CD4-positive, alpha-beta T cell treated with Interferon gamma for 1 hour (primary cell): ENCODE measurements at regions not wholly inside any gene's neighbourhood (a gene's known extent, or its start where the extent isn't known, plus 50 kb on each side); places are given as distances from the start of the nearest gene placed in this dataset.
"Not testable (repeated sequence)": the region's sequence is repeated elsewhere in the genome, so short reads cannot be mapped to it uniquely, and the experiment has no call there.

Experiments used
- DNase-seq: peaks from one replicate; pipeline ENCODE4 v3.0.0-alpha.2; 2020

DNA sequence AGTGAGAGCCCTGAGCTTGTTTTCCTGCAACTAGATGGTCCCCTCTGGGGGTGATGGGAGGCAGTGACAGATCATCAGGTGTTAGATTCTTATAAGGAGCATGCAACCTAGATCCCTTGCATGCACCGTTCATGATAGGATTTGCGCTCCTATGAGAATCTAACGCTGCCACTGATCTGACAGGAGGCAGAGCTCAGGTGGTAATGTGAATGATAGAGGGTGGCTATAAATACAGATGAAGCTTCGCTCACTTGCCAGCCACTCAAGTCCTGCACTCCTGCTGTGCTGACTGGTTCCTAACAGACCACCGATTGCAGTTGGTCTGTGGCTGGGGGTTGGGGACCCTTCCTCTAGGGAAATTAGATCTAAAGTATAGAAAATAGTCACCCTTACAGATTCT is 290.6 kb upstream of the ADCY2 start:
- DNase-seq: no peak

DNA sequence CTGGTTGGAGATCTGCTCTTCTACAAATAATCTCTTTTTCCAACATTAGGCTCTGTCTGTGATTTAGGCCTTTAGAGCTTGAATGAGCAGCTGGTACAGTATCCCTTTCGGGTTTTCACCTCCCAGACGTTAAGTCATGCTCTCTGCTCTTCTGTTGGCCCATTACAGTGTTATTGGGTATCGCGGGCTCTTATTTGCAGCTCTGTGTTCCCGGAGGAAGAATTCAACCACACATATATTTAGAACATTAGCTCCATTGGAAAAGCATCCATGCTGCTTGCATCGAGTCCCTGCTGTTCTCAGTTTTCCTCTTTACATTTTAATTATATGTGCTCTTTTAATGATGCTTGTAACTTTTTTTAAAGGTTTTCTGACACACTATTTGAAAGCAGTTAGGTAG is 278.0 kb upstream of the ADCY2 start:
- DNase-seq: no peak

DNA sequence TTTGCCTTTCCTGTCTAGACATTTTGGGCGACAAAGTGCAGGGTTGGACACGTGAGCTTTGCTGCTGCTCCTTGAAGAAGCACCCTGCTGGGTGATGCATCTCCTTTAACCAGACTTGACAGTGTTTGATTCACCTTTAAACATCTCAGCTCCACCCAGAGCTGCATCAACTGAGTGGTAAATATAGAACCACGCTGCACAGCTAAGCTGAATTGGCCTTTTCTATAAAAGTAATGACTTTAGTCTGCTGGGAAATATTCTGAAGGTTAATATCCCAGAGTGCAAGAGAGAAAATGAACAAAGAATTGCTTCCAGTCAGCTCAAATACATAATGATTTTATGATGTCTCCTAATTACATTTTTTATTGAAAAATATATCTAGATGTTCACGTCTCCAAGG is 264.3 kb upstream of the ADCY2 start:
- DNase-seq: no peak

DNA sequence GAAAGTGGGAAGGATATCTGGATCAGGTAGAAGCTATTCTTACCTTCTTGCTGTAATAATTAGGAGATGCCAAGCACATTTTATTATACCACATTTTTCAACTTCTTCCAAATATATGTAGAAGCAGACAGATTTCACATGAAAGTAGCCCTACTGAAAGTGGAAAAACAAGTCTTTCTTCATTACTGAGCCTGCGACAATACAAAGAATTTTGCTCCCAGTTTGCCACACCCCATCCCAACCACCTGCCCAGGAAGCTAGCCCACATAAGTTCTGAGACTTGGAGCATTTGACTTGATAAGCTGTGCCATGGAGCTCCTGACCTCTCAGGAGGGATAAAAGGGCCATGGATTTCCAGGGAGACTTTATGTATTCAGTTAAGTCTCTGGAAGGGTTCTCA is 249.1 kb upstream of the ADCY2 start:
- DNase-seq: no peak

DNA sequence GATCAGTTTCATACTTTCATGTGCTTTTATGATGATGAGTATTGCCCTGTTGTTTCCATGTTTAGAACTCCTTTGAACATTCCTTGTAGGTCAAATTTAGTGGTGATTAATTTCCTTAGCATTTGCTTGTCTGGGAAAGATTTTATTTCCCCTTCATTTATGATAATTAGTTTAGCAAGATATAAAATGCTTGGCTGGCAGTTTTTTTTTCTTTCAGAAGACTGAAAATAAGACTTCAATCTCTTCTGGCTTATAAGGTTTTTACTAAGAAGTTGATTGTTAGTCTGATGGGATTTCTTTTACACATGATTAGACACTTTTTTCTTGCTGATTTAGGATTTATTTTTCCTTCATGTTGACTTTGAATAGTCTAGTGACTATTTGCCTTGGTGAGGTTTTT is 238.9 kb upstream of the ADCY2 start:
- no peak for DNase-seq

DNA sequence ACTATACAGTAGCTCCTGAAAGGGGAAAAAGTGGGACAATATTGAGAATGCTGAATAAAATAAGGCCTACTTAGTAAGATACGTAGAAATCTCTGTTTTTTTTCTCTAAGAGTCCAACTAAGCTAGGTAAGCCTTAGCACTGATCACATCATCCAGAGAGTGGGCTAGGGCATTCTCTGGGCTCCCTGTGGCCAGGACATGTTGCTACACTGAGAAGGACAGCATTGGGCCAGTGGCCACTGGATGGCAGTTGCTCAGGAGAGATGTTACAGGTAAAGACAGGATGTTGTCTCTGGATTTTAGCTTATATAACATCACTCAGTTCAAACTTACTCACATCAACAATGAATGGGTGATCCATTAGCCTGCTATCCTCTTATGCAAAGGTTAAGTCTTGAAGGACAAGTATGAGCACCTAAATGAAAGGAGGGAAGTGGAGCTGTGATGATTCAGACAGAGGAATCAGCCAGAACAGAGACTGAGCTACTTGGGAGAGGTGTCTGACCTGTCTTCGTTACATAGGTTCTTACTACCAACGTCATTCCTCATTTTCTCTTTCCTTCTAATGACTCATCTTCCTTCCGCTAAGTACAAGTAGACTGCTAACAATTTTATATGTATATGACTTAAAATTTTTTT is 226.6 kb upstream of the ADCY2 start:
- no peak for DNase-seq

DNA sequence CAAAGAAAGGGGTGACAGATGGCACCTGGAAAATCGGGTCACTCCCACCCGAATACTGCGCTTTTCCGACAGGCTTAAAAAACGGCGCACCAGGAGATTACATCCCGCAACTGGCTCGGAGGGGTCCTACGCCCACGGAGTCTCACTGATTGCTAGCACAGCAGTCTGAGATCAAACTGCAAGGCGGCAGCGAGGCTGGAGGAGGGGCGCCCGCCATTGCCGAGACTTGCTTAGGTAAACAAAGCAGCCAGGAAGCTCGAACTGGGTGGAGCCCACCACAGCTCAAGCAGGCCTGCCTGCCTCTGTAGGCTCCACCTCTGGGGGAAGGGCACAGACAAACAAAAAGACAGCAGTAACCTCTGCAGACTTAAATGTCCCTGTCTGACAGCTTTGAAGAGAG is 225.2 kb upstream of the ADCY2 start:
- DNase-seq: not testable (repeated sequence)

DNA sequence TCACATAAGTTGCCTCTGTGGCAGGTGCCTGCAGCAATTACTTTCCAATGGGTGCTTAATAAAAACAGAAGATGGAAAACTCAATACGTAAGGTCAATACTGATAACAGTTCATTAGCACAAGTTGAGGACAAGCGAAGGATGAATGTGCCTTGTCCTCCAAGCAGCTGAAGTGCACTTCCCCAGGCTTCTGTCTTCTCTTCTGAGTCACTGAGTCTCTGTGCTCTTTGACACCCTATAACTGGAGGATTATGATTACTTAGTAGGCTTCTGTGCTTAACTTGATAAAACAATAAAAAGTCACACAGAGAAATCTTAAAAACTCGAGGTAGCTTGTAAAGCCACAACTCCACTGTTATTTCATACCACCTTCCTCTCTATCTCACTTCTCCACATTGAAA is 216.6 kb upstream of the ADCY2 start:
- no peak for DNase-seq

DNA sequence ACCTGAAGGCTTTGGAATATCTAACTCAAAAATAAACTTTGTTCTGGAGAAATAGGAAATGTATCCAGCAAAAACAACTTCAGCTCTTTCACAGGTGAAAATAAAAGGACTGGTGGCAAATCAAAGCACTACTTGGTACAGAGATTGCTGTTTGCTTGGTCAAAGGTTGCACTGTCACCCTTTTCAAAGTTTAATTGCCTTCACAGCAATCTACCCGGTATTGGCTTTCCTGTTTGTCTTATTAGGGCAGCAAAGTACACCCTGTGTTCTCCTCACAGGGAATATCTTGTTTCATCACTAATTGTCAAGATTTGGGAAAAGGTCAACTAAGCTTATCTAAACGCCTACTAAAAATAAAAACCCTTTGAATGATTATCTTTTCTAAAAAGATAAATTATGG is 214.1 kb upstream of the ADCY2 start:
- DNase-seq: no peak

DNA sequence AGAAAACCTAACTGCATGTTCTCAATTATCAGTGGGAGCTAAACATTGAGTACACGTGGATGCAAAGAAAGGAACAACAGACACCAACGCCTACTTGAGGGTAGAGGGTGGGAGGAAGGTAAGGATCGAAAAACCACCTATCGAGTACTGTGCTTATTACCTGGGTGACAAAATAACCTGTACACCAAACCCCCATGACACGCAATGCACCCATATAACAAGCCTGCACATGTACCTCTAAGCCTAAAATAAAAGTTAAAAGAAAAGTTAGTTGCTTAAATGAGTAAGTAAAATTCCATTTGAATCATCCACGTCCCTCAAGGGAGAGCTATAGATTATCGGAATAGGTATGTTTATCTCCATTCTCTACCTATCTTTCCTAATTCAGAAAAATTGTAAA is 210.2 kb upstream of the ADCY2 start:
- DNase-seq: no peak

DNA sequence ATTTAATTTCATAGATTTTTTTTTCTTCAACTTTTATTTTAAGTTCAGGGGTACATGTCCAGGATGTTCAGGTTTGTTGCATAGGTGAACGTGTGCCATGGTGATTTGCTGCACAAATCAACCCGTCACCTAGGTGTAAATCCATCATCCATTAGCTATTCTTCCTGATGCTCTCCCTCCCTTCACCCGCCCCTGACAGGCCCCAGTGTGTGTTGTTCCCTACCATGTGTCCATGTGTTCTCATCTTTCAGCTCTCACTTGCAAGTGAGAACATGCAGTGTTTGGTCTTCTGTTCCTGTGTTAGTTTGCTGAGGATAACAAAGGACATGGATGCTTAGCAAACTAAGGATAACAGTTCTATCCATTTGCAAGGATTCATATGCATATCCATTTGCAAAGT is 209.1 kb upstream of the ADCY2 start:
- no peak for DNase-seq

DNA sequence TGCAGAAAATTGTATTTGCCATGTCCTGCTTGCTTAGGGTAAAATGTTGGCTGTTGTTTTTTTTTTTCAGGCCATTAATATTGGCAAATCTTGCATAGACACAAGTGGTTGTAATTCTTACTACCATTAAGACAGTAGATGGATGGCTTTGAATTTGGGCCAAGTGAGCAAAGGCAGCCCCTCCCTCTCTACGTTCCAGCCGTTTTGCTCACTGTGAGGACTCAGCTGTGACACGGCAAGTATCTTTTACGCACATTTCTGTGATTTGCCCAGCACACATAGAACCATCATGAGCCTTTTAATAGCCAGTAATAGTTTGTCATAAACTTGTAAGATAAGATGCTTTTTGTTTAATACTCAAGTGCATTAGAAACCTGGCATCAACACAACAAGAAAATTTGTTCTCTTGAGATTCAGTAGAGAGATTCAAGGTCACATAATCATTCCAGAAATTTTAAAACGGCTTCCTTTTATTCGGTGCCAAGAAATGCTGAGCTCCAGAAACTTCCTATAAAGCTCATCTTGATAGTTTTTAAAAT is 205.2 kb upstream of the ADCY2 start:
- no peak for DNase-seq

DNA sequence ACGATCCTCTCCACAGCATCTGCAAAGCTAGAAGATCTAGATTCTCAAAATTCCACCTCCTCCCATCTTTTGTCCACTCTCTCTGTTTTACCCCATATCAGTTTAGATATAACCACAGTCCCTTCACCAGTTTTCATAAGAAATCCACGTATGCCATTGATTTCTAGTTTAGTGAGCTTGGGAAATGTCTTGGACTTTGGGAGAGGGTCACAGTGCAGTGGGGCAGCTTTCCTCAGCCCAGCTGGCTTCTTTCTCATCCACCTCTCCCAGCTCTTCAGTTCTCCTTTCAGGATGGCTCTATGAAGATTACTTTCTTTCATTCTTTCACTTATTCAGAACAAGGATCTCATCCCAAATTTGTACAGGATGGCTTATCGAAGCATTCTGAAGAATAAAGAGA is 203.9 kb upstream of the ADCY2 start:
- DNase-seq: no peak

DNA sequence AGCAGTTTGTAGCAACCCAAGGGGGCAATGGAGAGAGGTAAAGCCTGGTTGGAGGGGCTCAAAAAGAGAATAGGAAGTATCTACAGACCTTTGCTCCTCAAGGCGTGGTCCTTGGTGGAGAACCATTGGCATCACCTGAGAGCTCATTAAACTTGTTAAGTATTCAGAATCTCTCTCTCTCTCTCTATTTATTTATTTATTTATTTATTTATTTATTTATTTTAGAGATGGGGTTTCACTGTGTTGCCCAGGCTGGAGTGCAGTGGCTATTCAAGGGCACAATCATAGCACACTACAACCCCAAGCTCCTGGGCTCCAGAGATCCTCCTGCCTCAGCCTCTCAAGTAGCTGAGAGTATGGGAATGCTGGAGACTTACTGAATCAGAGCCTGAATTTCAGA is 193.1 kb upstream of the ADCY2 start:
- no peak for DNase-seq

DNA sequence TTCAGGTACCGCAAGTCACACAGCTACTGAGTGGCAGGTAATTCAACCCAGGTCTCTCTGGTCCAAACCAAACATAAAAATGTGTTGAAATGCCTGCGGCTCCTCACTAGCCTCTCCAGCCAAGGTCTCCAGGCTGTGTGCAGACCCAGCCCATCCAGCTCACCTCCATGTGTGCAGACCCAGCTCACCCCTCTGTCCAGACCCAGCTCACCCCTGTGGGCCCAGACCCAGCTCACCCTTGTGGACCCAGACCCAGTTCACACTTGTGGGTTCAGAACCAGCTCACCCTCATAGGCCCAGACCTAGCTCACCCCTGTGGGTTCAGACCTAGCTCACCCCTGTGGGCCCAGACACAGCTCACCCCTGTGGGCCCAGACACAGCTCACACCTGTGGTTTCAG is 188.0 kb upstream of the ADCY2 start:
- no peak for DNase-seq

DNA sequence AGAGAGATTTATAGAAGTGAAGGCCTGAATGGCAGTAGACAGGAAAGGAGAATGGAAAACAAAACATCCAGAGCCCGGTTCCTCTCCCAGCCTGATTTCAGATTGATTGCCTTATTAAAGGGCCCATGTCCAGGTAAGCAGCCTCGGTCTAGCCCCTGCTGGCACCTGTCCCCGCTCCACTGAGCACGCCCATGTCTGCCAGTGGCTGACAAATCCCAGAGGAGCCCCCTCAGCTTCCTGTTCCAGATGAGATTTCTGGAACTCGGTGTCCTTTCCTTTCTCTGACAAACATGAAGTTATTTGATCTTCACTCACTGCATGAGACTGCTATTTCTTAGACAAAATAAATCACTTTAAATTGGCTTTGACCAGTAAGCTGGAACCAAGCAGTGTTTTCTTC is 187.0 kb upstream of the ADCY2 start:
- no peak for DNase-seq

DNA sequence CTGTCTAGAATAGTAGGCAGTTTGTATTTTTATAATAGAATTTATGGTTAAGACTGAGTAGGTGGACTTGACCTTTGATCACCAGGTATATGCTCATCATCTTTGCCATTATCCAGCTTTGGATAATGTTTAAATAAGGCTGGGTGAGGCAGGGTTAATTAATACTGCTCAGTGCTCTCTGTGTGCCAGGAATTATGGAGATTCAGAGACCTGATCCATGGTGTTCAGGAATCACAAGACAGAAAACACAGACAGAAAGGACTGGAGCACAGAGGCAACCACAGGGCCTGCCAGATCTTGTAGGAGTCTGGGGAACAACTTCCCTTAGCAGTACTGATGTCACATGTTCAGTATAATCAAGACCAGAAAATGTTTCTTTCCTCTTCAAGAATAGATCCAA is 186.3 kb upstream of the ADCY2 start:
- no peak for DNase-seq

DNA sequence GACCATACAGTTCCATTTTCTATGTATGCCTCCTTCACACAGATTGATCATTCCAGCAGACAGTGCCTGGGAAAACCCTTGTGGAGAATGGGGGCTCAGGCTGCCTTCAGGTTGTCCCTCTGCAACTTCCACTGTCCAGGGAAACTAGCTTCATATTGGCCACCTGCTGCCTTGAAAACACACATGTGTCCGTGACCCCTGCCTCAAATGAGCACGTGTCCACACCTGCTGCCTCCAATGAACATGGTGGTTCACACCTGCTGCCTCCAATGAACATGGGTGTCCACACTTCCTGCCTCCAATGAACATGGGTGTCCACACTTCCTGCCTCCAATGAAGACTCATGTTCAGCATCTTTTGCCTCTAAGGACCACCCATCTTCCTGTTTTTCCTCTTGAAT is 185.4 kb upstream of the ADCY2 start:
- no peak for DNase-seq

DNA sequence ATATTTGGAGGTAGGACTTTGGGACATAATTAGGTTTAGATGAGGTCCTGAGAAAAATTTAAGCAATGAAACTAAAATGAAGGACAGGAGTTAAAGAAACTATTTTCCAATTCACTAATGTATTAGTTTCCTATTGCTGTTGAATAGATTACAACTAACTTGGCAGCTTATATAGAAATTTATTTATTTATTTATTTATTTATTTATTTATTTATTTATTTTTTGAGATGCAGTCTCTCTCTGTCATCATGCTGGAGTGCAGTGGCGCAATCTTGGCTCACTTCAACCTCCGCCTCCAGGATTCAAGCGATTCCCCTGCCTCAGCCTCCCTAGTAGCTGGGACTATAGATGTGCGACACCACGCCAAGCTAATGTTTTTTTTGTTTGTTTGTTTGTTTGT is 182.4 kb upstream of the ADCY2 start:
- DNase-seq: no peak

DNA sequence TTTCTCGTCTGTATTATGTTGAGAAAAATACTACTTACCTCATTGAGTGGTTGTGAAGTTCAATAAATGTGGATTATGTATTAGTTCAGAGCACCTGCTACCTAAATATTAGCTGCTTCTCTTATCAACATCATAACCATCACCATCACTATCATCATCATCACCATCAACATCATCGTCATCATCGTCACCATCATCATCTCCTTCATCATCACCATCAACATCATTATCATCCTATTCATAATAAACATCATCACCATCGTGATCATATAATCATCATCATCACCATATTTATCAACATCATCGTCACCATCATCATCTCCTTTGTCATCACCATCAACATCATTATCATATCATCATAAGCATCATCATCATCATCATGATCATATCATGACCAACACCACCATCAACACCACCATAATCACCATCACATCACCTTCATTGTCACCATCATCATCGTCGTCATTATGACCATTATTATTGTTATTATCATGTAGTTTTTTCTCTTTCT is 181.0 kb upstream of the ADCY2 start:
- DNase-seq: no peak

DNA sequence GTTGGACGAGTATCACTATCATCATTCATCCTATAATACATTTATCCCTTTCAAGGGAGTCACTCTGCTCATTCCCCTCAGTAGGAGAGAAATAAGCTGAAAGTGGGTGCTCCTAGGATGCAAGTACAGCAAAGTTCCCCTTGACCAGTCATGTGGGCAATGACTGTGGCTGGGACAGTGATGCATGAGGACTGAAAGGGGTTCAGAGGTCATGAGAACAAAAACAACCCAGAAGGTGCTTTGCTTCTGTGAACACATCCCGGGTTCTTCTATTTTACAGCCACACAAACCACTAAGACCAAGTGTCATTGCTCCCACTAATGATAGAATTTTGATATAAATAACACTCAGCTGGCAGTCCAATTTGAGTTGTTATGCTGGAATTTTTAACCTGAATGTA is 177.8 kb upstream of the ADCY2 start:
- no peak for DNase-seq

DNA sequence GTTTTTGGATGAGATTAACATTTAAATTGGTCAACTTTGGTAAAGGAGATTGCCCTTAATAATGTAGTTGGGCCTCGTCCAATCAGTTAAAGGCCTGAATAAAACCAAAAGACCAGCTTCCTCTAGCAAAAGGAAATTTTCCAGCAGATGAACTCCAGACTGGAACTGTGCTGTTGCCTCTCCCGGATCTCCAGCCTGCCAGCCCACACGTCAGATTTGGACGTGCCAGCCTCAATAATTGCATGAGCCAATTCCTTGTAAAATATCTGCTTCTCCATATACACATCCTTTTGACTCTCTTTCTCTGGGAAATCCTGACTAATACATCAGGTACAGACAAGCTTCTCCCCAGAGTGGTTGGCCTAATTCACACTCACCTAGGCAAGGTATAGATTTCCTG is 175.8 kb upstream of the ADCY2 start:
- no peak for DNase-seq

DNA sequence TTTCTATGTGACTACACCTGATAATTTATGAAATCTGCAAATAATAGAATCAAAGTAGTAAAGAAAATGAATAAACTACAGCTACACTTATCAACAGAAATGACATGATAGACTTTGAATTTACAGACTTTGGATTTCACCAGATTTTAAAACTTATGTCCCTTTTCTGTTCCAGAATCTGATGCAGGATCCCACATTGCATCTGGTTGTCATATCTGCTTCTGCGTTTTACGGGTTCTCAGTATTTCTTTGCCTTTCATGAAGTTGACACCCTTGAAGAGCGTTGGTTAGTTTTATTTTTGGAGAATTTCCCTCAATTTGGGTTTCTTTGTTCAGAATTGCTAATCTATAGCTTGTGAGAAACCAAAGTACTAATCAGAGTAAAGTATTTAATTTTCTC is 174.9 kb upstream of the ADCY2 start:
- no peak for DNase-seq

DNA sequence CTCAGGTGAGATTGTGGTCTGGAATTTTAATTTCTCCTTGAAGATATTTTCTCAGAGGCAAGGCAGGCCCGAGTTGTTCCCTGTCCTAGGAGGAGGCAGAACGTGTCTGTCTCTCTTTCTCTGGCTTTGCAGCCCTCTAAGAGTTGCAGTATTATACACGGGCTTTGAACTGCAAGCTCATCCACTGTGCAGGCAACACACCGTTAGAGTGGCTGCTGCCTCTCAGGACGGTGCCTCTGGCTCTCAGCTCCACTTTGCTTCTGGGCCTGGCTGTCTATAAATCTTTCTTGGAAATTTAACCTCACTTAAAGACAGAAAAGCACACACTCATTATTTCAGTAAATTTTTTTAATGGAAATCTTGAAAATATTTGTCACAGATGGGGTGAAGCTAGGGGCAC is 170.1 kb upstream of the ADCY2 start:
- no peak for DNase-seq

DNA sequence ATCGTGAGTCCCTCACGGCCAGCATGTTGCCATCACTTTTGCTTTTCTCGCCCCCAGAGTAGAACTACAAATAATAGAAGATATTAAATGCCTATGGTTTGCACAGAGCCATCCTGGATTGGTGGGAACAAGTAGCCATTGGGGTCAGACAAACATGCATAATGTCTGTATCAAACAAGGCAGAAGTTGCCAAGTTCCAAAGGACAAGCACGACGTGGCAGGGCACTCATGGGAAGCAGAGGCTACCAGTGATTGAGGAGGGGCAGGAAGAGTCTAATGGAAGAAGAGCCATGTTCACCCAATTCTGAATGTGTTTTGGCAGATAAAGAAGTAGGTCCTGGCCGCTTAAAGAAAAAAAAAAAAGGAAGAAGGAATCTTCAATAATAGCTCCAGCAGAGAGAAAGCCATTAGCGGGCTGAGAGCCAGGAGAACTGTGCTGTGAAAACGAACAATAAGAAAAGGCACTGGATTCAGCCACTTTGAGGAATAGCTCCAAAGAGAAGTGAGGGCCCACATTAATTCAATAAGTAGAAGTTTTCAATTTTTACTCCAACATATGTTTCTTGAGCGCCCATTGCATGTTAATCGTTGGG is 153.7 kb upstream of the ADCY2 start:
- DNase-seq: no peak
